ENCODE measurements at regions not wholly inside any gene's neighbourhood (a gene's known extent, or its start where the extent isn't known, plus 50 kb on each side); places are given as distances from the start of the nearest gene placed in this dataset.

GRCh38 chr2:64369706-64370105 lies 84.3 kb upstream of the LGALSL start:
- no peak for DNase-seq (ENCODE audit: low spot score)

- DNase-seq (ENCODE audit: low spot score), result peak; percentile 36
These were observed 82.2 kb upstream of the LGALSL start for GRCh38 chr2:64371727-64372126.

GRCh38 chr2:64374686-64375085 lies 79.3 kb upstream of the LGALSL start:
- DNase-seq (ENCODE audit: low spot score), result peak; percentile 52

- no peak for DNase-seq (ENCODE audit: low spot score)
These were observed 77.0 kb upstream of the LGALSL start for GRCh38 chr2:64376926-64377325.

GRCh38 chr2:64379186-64379585 lies 74.8 kb upstream of the LGALSL start:
- peak; percentile 55 for DNase-seq (ENCODE audit: low spot score)

GRCh38 chr2:64380853-64381527 lies 73.0 kb upstream of the LGALSL start:
- no peak for DNase-seq (ENCODE audit: low spot score)

- DNase-seq (ENCODE audit: low spot score), result no peak
These were observed 70.9 kb upstream of the LGALSL start for GRCh38 chr2:64383016-64383591.

GRCh38 chr2:64383881-64384280 lies 70.1 kb upstream of the LGALSL start:
- DNase-seq (ENCODE audit: low spot score), result no peak

GRCh38 chr2:64386676-64387075 lies 67.3 kb upstream of the LGALSL start:
- no peak for DNase-seq (ENCODE audit: low spot score)

GRCh38 chr2:64390586-64390985 lies 63.4 kb upstream of the LGALSL start:
- no peak for DNase-seq (ENCODE audit: low spot score)

- DNase-seq (ENCODE audit: low spot score), result peak; percentile 64
These were observed 62.5 kb upstream of the LGALSL start for GRCh38 chr2:64391424-64391823.

GRCh38 chr2:64391940-64392339 lies 62.0 kb upstream of the LGALSL start:
- DNase-seq (ENCODE audit: low spot score), result no peak

- no peak for DNase-seq (ENCODE audit: low spot score)
These were observed 61.4 kb upstream of the LGALSL start for GRCh38 chr2:64392529-64392928.

GRCh38 chr2:64393383-64394010 lies 60.5 kb upstream of the LGALSL start:
- DNase-seq (ENCODE audit: low spot score), result no peak

- no peak for DNase-seq (ENCODE audit: low spot score)
These were observed 59.8 kb upstream of the LGALSL start for GRCh38 chr2:64394153-64394552.

GRCh38 chr2:64396001-64396400 lies 58.0 kb upstream of the LGALSL start:
- DNase-seq (ENCODE audit: low spot score), result no peak

GRCh38 chr2:64396551-64396950 lies 57.4 kb upstream of the LGALSL start:
- DNase-seq (ENCODE audit: low spot score), result no peak

- no peak for DNase-seq (ENCODE audit: low spot score)
These were observed 55.3 kb upstream of the LGALSL start for GRCh38 chr2:64398516-64399129.

- no peak for DNase-seq (ENCODE audit: low spot score)
These were observed 54.4 kb upstream of the LGALSL start for GRCh38 chr2:64399521-64399920.

- DNase-seq (ENCODE audit: low spot score), result no peak
These were observed 53.7 kb upstream of the LGALSL start for GRCh38 chr2:64400105-64400728.

- peak; percentile 70 for DNase-seq (ENCODE audit: low spot score)
These were observed 53.0 kb upstream of the LGALSL start for GRCh38 chr2:64400733-64401528.

GRCh38 chr2:64401529-64401880 lies 52.5 kb upstream of the LGALSL start:
- no peak for DNase-seq (ENCODE audit: low spot score)
